IPS-20b (cell line): ENCODE measurements at regions not wholly inside any gene's neighbourhood (a gene's known extent, or its start where the extent isn't known, plus 50 kb on each side); places are given as distances from the start of the nearest gene placed in this dataset.

ENCODE experiments used
- H3K27ac ChIP-seq: one replicate; pipeline ENCODE4 v1.5.1; 2013; ENCODE audit warnings: low read length
- H3K27me3 ChIP-seq: 2 replicates; pipeline ENCODE4 v1.6.1; 2013; ENCODE audit warnings: mild to moderate bottlenecking, low read length, inconsistent platforms; ENCODE audit not compliant: insufficient read depth
- H3K36me3 ChIP-seq: 2 replicates; pipeline ENCODE4 v1.6.1; 2013; ENCODE audit warnings: low read depth, mild to moderate bottlenecking, inconsistent platforms, low read length, moderate library complexity; ENCODE audit not compliant: insufficient read depth
- H3K4me1 ChIP-seq: 2 replicates; pipeline ENCODE4 v1.6.1; 2013; ENCODE audit warnings: mild to moderate bottlenecking, control low read depth, inconsistent platforms, low read length, moderate library complexity; ENCODE audit not compliant: insufficient read depth
- H3K4me3 ChIP-seq: 2 replicates; pipeline ENCODE4 v1.5.1; 2013; ENCODE audit warnings: mild to moderate bottlenecking, low read length, inconsistent platforms
- H3K9ac ChIP-seq: 2 replicates; pipeline ENCODE4 v1.6.1; 2013; ENCODE audit warnings: low read depth, mild to moderate bottlenecking, inconsistent platforms, low read length, moderate library complexity
- H3K9me3 ChIP-seq: 2 replicates; pipeline ENCODE4 v1.6.1; 2013; ENCODE audit warnings: mild to moderate bottlenecking, low read depth, low read length, inconsistent platforms; ENCODE audit not compliant: insufficient read depth

DNA sequence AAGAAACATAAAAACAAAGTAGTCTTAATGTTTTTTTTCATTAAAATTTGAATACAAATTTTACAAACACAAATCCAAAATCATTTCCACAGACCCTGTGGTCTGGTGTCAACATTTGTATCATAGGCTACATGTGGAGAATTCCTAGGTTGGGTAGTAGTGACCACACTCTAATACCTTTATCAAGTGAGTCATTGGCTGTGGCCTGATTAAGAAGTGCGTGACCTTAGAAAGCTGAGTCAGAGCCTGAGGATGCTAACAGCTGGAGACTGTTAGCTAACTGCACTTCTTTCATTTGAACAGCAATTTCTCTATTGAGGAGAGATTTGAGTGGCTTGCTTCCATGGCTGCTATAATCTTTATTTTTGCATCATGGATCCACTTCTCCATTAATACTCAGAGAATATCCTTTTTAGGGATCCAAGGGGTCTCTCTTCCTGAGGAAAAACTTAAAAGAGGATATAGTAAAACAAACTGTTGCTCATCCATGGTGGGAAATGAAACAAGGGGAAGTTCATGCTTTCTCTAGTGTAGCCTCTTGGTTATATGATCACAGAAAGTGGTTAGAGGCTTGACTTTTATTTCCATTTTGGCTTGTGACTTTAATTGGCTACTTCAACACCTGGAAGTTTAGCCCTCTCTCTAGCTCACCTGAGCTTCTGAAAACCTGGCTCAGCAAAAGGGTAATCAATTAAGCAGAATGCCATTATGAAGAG is 335.8 kb downstream of the PABPC4L start:
- no peak overlapping the region for H3K27ac ChIP-seq
- H3K4me3 ChIP-seq: no peak overlapping the region
- no peaks in the 10 kb centered on the region for H3K4me1 ChIP-seq
- no peaks in the 10 kb centered on the region for H3K27me3 ChIP-seq
- H3K9ac ChIP-seq: no peak overlapping the region
- no peaks in the 10 kb centered on the region for H3K9me3 ChIP-seq
- no peaks in the 10 kb centered on the region for H3K36me3 ChIP-seq

DNA sequence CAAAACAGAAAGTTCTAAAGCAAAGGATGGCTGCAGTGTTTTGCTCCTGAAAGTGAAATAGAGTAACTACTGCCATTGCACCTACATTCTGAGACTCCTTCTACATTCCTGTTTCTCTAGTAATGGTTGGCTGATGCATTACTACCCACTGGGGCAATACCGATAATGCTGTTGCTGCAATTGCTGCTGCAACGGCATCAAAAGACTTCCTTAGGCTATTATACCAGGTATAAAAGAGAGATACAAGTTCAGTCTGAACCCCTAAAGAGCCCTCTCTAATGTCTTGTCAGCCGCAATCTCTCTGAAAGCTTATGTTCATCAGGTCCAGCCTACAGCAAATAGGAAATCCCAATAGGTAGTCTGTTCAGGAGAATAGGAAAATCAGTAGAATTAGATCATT is 338.4 kb downstream of the PABPC4L start:
- Histone ChIP-seq H3K9ac (no peak overlapping the region), H3K27me3 (no peaks in the 10 kb centered on the region), H3K9me3 (no peaks in the 10 kb centered on the region), H3K4me3 (no peak overlapping the region), H3K27ac (no peak overlapping the region), H3K36me3 (no peaks in the 10 kb centered on the region), H3K4me1 (no peaks in the 10 kb centered on the region)

DNA sequence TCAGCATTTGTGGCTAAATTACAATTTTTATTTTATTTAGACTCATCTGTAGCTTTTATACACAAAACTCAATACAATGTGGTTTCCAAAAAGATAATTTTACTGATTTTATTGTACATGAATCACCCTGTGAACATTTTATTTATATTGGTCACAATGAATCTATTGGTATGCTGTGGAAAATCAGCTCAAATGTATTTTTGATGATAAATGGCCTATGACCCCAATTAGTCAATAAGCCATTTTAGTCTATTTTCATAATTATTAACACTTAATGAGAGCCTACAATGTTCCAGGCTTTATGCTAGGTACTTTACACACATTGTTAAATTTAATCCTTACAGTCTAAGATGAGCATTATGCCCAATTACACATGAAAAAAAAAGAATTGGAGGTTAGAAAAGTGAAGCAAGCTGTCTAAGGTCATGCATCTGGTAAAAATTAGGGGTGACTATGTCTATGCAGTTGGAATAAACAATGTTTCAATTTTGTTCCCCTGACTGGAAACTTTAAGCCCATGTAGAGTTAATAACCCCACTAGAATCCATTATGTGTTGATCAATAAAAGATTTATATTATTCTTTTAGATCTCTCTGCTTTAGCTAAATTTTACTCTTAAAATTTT is 344.7 kb downstream of the PABPC4L start:
- no peaks in the 10 kb centered on the region for H3K4me1 ChIP-seq
- no peak overlapping the region for H3K9ac ChIP-seq
- H3K27ac ChIP-seq: no peak overlapping the region
- H3K9me3 ChIP-seq: no peaks in the 10 kb centered on the region
- no peak overlapping the region for H3K4me3 ChIP-seq
- H3K36me3 ChIP-seq: no peaks in the 10 kb centered on the region
- H3K27me3 ChIP-seq: no peaks in the 10 kb centered on the region

DNA sequence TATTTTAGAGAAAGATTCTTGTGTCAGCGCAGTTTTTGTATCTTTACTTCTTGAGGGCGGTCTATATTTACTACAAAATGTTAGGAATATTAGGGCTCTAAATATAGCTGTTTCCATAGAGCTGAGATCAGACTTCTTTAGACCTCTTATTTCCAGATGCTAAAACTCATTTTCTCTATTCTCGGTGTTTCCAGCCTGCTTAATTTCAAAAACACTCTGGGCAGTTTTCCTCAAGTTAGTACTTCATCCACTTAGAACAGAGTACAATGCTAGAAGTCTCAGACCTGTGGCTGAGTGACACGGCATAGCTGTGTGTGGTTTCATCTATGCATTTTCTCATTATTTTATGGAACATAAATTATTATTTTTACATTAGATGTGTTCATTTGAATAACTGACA is 346.6 kb downstream of the PABPC4L start:
- Histone ChIP-seq H3K9me3 (no peaks in the 10 kb centered on the region), H3K27ac (no peak overlapping the region), H3K4me3 (no peak overlapping the region), H3K27me3 (no peaks in the 10 kb centered on the region), H3K4me1 (no peaks in the 10 kb centered on the region), H3K9ac (no peak overlapping the region), H3K36me3 (no peaks in the 10 kb centered on the region)

DNA sequence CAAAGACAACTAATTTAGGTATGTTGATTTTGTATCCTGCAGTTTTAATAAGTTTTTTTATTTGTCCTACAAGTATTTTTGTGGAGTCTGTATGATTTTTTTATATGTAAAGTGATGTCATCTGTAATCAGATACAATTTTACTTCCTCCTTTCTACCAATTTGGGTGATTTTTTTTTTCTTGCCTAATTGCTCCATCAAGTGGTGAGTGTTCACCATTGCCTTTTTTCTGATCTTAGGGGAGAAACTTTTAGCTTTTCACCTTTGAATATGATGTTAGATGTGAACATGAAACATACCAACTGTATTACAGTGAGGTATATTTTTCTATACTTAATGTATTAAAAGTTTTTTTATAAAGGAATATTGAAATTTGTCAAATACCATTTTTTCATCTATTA is 362.3 kb downstream of the PABPC4L start:
- Histone ChIP-seq H3K4me1 (no peaks in the 10 kb centered on the region), H3K36me3 (no peaks in the 10 kb centered on the region), H3K27ac (no peak overlapping the region), H3K4me3 (no peak overlapping the region), H3K27me3 (no peaks in the 10 kb centered on the region), H3K9me3 (peaks cover 8% of the 10 kb centered on the region; the same call in 1 of the 2 replicates), H3K9ac (no peak overlapping the region)

DNA sequence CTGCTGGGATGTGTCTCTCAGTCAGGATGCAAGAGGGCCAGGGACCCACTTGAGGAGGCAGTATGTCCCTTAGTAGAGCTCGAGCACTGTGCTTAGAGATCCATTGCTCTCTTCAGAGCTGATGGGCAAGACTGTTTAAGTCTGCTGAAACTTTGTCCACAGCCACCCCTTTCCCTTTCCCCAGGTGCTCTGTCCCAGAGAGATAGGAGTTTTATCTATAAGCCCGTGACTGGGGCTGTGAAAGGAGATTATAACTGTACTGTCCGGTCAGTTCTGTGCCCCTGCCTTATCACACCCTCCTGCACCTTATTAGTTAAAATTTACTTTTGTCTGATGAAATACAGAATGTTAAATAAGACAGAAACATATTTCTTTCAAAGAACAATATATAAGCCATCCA is 378.4 kb downstream of the PABPC4L start:
- no peak overlapping the region for H3K9ac ChIP-seq
- H3K36me3 ChIP-seq: no peaks in the 10 kb centered on the region
- H3K9me3 ChIP-seq: no peaks in the 10 kb centered on the region
- H3K27me3 ChIP-seq: no peaks in the 10 kb centered on the region
- no peak overlapping the region for H3K27ac ChIP-seq
- H3K4me3 ChIP-seq: no peak overlapping the region
- H3K4me1 ChIP-seq: no peaks in the 10 kb centered on the region

DNA sequence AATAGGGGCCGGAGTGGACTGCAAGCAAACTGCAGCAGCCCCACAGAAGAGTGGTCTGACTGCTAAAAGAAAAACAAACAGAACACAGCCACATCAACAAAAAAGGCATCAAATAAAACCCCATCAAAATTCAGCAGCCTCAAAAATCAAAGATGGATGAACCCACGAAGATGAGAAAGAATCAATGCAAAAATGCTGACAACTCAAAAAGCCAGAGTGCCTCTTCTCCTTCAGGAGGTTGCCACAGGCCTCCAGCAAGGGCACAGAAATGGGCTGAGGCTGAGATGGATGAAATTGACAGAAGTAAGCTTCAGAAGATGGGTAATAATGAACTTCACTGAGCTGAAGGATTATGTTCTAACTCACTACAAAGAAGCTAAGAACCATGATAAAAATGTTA is 388.6 kb downstream of the PABPC4L start:
- Histone ChIP-seq H3K4me3 (no peak overlapping the region), H3K9ac (no peak overlapping the region), H3K4me1 (no peaks in the 10 kb centered on the region), H3K9me3 (peaks cover 6% of the 10 kb centered on the region; the same call in 1 of the 2 replicates), H3K36me3 (no peaks in the 10 kb centered on the region), H3K27me3 (no peaks in the 10 kb centered on the region), H3K27ac (no peak overlapping the region)

DNA sequence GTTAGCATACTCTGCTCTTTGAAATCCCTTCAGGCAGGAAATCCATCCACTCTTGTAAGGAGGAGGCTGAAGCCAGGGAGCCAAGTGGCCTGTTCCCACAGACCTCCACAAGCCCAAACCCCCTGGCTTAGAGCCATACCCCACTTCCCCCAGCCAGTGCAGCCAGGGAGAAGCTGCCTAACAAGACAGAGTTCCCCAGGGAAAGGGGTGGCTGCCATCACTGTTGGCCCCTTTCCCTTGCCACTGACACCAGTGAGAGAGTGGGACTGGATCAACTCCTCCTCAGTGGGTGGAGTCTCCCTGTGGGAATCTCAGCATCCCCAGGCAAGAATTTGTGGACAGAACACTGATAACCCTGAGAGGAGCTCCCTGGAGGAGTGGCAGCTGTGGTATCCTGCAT is 389.4 kb downstream of the PABPC4L start:
- H3K4me1 ChIP-seq: no peaks in the 10 kb centered on the region
- H3K4me3 ChIP-seq: no peak overlapping the region
- H3K36me3 ChIP-seq: no peaks in the 10 kb centered on the region
- H3K27me3 ChIP-seq: no peaks in the 10 kb centered on the region
- H3K9me3 ChIP-seq: peaks cover 6% of the 10 kb centered on the region; the same call in 1 of the 2 replicates
- H3K9ac ChIP-seq: no peak overlapping the region
- no peak overlapping the region for H3K27ac ChIP-seq

DNA sequence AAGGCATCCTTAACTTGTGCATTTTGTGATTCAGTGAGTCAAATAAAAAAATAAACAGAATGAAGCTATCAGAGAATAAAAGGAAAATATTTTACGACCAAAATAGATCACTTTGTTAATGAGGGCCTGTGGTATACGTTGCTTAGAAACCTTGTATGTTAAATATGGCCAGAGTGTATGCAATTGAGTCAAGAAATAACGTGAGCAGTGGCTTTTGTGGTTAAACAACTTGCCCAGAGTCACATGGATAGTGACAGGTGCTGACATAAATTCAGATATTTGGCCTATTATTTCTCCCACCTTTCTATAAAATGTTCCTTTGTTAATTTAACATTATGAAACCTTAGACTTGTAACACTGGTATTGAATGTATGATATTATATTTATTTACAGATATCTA is 393.4 kb downstream of the PABPC4L start:
- H3K9me3 ChIP-seq: no peaks in the 10 kb centered on the region; the same call in 1 of the 2 replicates
- H3K4me1 ChIP-seq: no peaks in the 10 kb centered on the region
- H3K9ac ChIP-seq: no peak overlapping the region
- H3K4me3 ChIP-seq: no peak overlapping the region
- no peaks in the 10 kb centered on the region for H3K27me3 ChIP-seq
- no peaks in the 10 kb centered on the region for H3K36me3 ChIP-seq
- no peak overlapping the region for H3K27ac ChIP-seq

DNA sequence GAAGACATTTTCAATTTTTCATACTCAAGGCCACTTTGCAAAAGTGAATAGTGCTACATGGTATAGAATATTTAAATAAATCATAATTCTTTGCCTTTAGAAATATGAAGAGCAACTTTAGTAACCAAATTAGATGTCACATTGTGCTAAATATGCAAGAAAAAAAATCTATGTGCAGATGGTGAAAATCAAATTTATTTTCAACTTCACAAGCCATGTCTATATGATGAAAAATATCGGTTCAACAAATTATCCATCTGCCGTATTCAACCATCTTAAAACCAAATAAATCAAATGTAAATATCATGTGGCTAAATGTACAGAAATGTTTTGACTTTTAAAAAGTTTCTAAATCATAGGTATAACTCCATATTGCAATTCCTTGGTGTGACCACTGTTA is 398.2 kb downstream of the PABPC4L start:
- H3K27ac ChIP-seq: no peak overlapping the region
- H3K36me3 ChIP-seq: no peaks in the 10 kb centered on the region
- no peak overlapping the region for H3K4me3 ChIP-seq
- H3K9ac ChIP-seq: no peak overlapping the region
- peaks cover 3% of the 10 kb centered on the region; the same call in 1 of the 2 replicates for H3K4me1 ChIP-seq
- no peaks in the 10 kb centered on the region for H3K27me3 ChIP-seq
- H3K9me3 ChIP-seq: no peaks in the 10 kb centered on the region

DNA sequence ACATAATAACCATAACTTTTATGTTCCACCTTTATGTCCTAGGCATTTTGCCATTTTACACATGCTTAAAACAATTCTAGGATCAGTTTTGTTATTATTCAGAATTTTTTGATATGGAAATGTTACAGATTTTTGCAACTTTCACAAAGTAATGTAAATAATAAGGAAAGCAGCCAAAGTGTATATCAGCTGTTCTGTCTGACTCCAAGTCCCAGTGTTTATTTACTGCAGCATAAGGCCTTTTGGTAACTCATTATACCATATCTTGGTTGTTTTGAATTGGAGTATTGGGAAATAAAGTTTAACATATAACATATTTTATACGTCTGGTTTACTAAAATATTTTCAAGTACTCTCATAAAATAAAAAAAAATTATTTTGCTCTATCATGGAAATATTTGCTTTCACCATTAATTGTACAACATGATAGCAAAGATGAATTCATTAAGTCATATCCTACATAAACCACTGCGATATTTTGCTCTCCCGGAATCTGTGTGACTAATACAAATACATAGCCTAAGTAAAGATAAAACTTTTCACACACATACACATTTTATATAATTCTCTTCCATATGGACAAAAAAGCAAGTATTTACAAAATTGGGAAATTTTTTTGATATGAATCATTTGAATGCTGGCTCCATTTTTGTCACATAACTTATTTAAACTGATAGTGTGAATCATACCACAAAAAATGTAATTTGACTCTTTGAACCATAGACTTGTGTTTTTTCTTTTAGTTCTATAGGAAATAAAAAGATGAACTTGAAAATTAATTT is 399.0 kb downstream of the PABPC4L start:
- H3K4me1 ChIP-seq: peaks cover 4% of the 10 kb centered on the region; the same call in 1 of the 2 replicates
- H3K4me3 ChIP-seq: no peak overlapping the region
- H3K27me3 ChIP-seq: no peaks in the 10 kb centered on the region
- no peaks in the 10 kb centered on the region for H3K9me3 ChIP-seq
- H3K27ac ChIP-seq: no peak overlapping the region
- H3K9ac ChIP-seq: no peak overlapping the region
- H3K36me3 ChIP-seq: no peaks in the 10 kb centered on the region

DNA sequence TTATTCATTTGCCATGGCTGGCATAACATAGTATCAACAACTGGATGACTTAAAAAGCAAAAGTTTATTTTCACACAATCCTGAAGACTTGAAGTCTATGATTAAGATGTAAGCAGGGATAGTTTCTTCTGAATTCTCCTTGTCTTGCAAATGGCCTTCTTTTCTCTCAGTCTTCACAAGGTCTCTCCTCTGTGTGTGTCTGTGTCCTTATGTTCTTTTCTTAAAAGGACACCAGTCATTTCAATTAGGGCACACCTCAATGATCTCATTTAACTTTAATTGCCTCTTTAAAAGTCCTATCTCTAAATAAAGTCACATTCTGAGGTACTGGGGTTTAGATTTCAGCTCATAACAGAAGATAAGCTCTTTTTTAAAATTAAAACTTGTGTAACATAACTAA is 399.7 kb downstream of the PABPC4L start:
- H3K36me3 ChIP-seq: no peaks in the 10 kb centered on the region
- H3K4me1 ChIP-seq: peaks cover 5% of the 10 kb centered on the region; the same call in 1 of the 2 replicates
- H3K4me3 ChIP-seq: no peak overlapping the region
- H3K9me3 ChIP-seq: no peaks in the 10 kb centered on the region
- H3K27ac ChIP-seq: no peak overlapping the region
- H3K27me3 ChIP-seq: no peaks in the 10 kb centered on the region
- H3K9ac ChIP-seq: no peak overlapping the region
